Fibroblast of lung (primary cell): ENCODE measurements at regions not wholly inside any gene's neighbourhood (a gene's known extent, or its start where the extent isn't known, plus 50 kb on each side); places are given as distances from the start of the nearest gene placed in this dataset.

Source experiments
- EZH2 ChIP-seq: IDR thresholded peaks from 2 replicates; pipeline ENCODE4 v1.5.1; 2012; ENCODE audit warnings: low read length, control low read depth, mild to moderate bottlenecking; ENCODE audit errors: missing control alignments
- TF ChIP-seq, protein P1 (sequence below), 2 donors: IDR thresholded peaks in 1 of 2; conservative IDR thresholded peaks in 1 of 2; 1 replicate in 1 of 2; 2 replicates in 1 of 2; pipeline ENCODE4 v1.5.1; 2011 to 2012; ENCODE audit warnings: low read length in 2 of 2, control low read depth in 1 of 2, inconsistent platforms in 1 of 2, low read depth in 1 of 2, mild to moderate bottlenecking in 1 of 2

- TF ChIP-seq, protein P1, sequence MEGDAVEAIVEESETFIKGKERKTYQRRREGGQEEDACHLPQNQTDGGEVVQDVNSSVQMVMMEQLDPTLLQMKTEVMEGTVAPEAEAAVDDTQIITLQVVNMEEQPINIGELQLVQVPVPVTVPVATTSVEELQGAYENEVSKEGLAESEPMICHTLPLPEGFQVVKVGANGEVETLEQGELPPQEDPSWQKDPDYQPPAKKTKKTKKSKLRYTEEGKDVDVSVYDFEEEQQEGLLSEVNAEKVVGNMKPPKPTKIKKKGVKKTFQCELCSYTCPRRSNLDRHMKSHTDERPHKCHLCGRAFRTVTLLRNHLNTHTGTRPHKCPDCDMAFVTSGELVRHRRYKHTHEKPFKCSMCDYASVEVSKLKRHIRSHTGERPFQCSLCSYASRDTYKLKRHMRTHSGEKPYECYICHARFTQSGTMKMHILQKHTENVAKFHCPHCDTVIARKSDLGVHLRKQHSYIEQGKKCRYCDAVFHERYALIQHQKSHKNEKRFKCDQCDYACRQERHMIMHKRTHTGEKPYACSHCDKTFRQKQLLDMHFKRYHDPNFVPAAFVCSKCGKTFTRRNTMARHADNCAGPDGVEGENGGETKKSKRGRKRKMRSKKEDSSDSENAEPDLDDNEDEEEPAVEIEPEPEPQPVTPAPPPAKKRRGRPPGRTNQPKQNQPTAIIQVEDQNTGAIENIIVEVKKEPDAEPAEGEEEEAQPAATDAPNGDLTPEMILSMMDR (conservative IDR thresholded peaks at IDR 0.05 in 1 of 2, IDR thresholded peaks at IDR 0.05 in 1 of 2; ENCODE audit: low read depth in 1 of 2, low read length in 2 of 2), result no peak
- TF ChIP-seq EZH2, result no peak
Observed at GRCh38 chr6:150683320-150683719, 83.6 kb downstream of the PLEKHG1 start.
